ENCODE measurements at regions not wholly inside any gene's neighbourhood (a gene's known extent, or its start where the extent isn't known, plus 50 kb on each side); places are given as distances from the start of the nearest gene placed in this dataset.

DNA sequence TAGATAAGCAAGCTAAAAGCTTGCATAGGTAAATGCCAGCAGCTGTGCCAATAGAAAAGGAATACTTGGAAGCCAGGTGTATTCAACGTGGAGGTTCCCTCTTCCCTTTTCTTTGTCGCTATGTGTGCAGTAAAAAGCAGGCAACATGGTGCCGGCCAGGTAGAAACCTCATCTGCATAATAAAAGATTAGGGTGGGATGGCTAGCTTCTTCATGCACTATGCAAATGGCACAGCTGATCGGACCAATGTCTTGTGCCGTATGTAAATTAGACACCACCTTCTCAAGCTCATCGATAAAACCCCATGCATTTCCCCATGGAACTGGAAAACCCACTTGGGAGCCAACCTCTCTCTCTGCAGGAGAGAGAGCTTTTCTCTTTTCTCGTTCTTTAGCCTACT lies 150.9 kb upstream of the FOXK1 start:
- ChIA-PET POLR2A (no interaction called here), CTCF (ENCODE audit: low intra/inter-chr PET ratio) (no interaction called here)
- no peak overlapping the region for H3K27ac ChIP-seq (ENCODE audit: extremely low read depth, low read depth, low read length)
- no peaks in the 10 kb centered on the region for H3K36me3 ChIP-seq (ENCODE audit: control insufficient read depth, insufficient read depth, low read length)
- no peak overlapping the region for H3K4me3 ChIP-seq
- BruUV-seq (replicated peaks), result no TSS peak
- WGBS (ENCODE audit: insufficient coverage, low coverage, missing lambda C conversion rate), result 1% methylated on average over 7 of the region's 7 CpGs
- H3K4me1 ChIP-seq (replicated peaks in 1 of 2; ENCODE audit: control insufficient read depth in 2 of 2, insufficient read depth in 2 of 2, low read length in 2 of 2), result no peaks in the 10 kb centered on the region
- no peak for TF ChIP-seq MTA1 (IDR thresholded peaks at IDR 0.05; ENCODE audit: borderline replicate concordance)
- no peak for TF ChIP-seq ZNF12 (CRISPR knock-in tag; IDR thresholded peaks at IDR 0.05)
- TF ChIP-seq KLF16 (IDR thresholded peaks at IDR 0.05), result no peak
- TF ChIP-seq, protein P1, sequence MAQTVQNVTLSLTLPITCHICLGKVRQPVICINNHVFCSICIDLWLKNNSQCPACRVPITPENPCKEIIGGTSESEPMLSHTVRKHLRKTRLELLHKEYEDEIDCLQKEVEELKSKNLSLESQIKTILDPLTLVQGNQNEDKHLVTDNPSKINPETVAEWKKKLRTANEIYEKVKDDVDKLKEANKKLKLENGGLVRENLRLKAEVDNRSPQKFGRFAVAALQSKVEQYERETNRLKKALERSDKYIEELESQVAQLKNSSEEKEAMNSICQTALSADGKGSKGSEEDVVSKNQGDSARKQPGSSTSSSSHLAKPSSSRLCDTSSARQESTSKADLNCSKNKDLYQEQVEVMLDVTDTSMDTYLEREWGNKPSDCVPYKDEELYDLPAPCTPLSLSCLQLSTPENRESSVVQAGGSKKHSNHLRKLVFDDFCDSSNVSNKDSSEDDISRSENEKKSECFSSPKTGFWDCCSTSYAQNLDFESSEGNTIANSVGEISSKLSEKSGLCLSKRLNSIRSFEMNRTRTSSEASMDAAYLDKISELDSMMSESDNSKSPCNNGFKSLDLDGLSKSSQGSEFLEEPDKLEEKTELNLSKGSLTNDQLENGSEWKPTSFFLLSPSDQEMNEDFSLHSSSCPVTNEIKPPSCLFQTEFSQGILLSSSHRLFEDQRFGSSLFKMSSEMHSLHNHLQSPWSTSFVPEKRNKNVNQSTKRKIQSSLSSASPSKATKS (CRISPR knock-in tag; IDR thresholded peaks at IDR 0.05), result no peak
- TF ChIP-seq CEBPG (CRISPR knock-in tag; IDR thresholded peaks at IDR 0.05), result no peak
- no peak for TF ChIP-seq CEBPG (tag; conservative IDR thresholded peaks at IDR 0.05 in 1 of 2, IDR thresholded peaks at IDR 0.05 in 1 of 2)
- no peak for TF ChIP-seq KLF6 (CRISPR knock-in tag; IDR thresholded peaks at IDR 0.05; ENCODE audit: borderline replicate concordance)
- no peak for TF ChIP-seq GABPA (tag; conservative IDR thresholded peaks at IDR 0.05; ENCODE audit: low read depth)
- no peak for TF ChIP-seq RFX5 (IDR thresholded peaks at IDR 0.05; ENCODE audit: low read depth, low read length)
- no peak for TF ChIP-seq RBBP5 (IDR thresholded peaks at IDR 0.05; ENCODE audit: borderline replicate concordance, insufficient read depth, low read length, poor library complexity, severe bottlenecking)
- TF ChIP-seq, protein P2, sequence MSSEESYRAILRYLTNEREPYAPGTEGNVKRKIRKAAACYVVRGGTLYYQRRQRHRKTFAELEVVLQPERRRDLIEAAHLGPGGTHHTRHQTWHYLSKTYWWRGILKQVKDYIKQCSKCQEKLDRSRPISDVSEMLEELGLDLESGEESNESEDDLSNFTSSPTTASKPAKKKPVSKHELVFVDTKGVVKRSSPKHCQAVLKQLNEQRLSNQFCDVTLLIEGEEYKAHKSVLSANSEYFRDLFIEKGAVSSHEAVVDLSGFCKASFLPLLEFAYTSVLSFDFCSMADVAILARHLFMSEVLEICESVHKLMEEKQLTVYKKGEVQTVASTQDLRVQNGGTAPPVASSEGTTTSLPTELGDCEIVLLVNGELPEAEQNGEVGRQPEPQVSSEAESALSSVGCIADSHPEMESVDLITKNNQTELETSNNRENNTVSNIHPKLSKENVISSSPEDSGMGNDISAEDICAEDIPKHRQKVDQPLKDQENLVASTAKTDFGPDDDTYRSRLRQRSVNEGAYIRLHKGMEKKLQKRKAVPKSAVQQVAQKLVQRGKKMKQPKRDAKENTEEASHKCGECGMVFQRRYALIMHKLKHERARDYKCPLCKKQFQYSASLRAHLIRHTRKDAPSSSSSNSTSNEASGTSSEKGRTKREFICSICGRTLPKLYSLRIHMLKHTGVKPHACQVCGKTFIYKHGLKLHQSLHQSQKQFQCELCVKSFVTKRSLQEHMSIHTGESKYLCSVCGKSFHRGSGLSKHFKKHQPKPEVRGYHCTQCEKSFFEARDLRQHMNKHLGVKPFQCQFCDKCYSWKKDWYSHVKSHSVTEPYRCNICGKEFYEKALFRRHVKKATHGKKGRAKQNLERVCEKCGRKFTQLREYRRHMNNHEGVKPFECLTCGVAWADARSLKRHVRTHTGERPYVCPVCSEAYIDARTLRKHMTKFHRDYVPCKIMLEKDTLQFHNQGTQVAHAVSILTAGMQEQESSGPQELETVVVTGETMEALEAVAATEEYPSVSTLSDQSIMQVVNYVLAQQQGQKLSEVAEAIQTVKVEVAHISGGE (CRISPR knock-in tag; IDR thresholded peaks at IDR 0.05), result no peak
- TF ChIP-seq FOXA1 (IDR thresholded peaks at IDR 0.05; ENCODE audit: borderline replicate concordance), result no peak
- in situ Hi-C loops (cut with MboI) (no loop called here), intact Hi-C loops (cut with micrococcal nuclease) (no loop called here)
- no peaks in the 10 kb centered on the region for H3K9me1 ChIP-seq (ENCODE audit: control insufficient read depth, insufficient read depth, low read length)
- no peaks in the 10 kb centered on the region for H4K20me1 ChIP-seq (replicated peaks; ENCODE audit: control insufficient read depth, insufficient read depth, low read length)
- H3K9ac ChIP-seq (ENCODE audit: insufficient read depth in 1 of 2, low read depth in 2 of 2, low read length in 2 of 2), result no peak overlapping the region
- no peaks in the 10 kb centered on the region for H3K79me2 ChIP-seq (ENCODE audit: control insufficient read depth, insufficient read depth, low read length)
- no peaks in the 10 kb centered on the region for H3K9me3 ChIP-seq (replicated peaks; ENCODE audit: control insufficient read depth, insufficient read depth, low read depth, low read length)
- H3K27me3 ChIP-seq (ENCODE audit: control insufficient read depth in 2 of 2, insufficient read depth in 2 of 2, low read length in 2 of 2), result peaks cover 0 to 4% of the 10 kb centered on the region in 2 experiments; a peak in 1 of 5 replicates
- H3K4me2 ChIP-seq (ENCODE audit: insufficient read depth, low read length), result no peak overlapping the region
- ATAC-seq (no peak), DNase-seq (ENCODE audit: extremely low read depth in 1 of 4, low spot score in 3 of 4) (no peak), FAIRE-seq (no peak)
- H2AFZ ChIP-seq (ENCODE audit: low read depth, low read length), result no peak overlapping the region

Data from K562 (cell line).